ENCODE measurements at regions not wholly inside any gene's neighbourhood (a gene's known extent, or its start where the extent isn't known, plus 50 kb on each side); places are given as distances from the start of the nearest gene placed in this dataset.

- Histone ChIP-seq H3K4me2 (ENCODE audit: low read length) (no peak overlapping the region), H2AFZ (ENCODE audit: low read length) (no peak overlapping the region), H3K27ac (ENCODE audit: low read depth, low read length, poor library complexity, severe bottlenecking) (no peak overlapping the region), H3K79me2 (ENCODE audit: insufficient read depth, low read depth, low read length) (no peaks in the 10 kb centered on the region), H3K36me3 (ENCODE audit: insufficient read depth, low read length) (no peaks in the 10 kb centered on the region), H3K4me1 (ENCODE audit: insufficient read depth, low read length, poor library complexity, severe bottlenecking) (no peaks in the 10 kb centered on the region), H4K20me1 (ENCODE audit: insufficient read depth, low read length) (no peaks in the 10 kb centered on the region), H3K9me2 (ENCODE audit: insufficient read depth, low read length) (no peaks in the 10 kb centered on the region), H3K4me3 (ENCODE audit: low read depth, low read length, poor library complexity, severe bottlenecking) (no peak overlapping the region), H3K9me3 (ENCODE audit: low read length) (no peaks in the 10 kb centered on the region)
- DNase-seq (ENCODE audit: low spot score), result no peak
- TF ChIP-seq, protein P1, sequence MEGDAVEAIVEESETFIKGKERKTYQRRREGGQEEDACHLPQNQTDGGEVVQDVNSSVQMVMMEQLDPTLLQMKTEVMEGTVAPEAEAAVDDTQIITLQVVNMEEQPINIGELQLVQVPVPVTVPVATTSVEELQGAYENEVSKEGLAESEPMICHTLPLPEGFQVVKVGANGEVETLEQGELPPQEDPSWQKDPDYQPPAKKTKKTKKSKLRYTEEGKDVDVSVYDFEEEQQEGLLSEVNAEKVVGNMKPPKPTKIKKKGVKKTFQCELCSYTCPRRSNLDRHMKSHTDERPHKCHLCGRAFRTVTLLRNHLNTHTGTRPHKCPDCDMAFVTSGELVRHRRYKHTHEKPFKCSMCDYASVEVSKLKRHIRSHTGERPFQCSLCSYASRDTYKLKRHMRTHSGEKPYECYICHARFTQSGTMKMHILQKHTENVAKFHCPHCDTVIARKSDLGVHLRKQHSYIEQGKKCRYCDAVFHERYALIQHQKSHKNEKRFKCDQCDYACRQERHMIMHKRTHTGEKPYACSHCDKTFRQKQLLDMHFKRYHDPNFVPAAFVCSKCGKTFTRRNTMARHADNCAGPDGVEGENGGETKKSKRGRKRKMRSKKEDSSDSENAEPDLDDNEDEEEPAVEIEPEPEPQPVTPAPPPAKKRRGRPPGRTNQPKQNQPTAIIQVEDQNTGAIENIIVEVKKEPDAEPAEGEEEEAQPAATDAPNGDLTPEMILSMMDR (conservative IDR thresholded peaks at IDR 0.05; ENCODE audit: low read length), result no peak
- TF ChIP-seq EZH2phosphoT487 (IDR thresholded peaks at IDR 0.05; ENCODE audit: borderline replicate concordance, low read depth, low read length), result no peak
- CTCF ChIA-PET (ENCODE audit: unreplicated experiment), result no interaction called here
- BruUV-seq (replicated peaks), result no TSS peak
- POLR2A ChIA-PET, result no interaction called here
- intact Hi-C loops (cut with micrococcal nuclease; ENCODE audit: unreplicated experiment), result no loop called here
These were observed 130.0 kb upstream of the TJP1 start for GRCh38 chr15:29952225-29952624.

GRCh38 chr15:29945943-29946596, 123.8 kb upstream of the TJP1 start:
- H3K9me3 ChIP-seq (ENCODE audit: low read length), result no peaks in the 10 kb centered on the region
- TF ChIP-seq, protein P1 (conservative IDR thresholded peaks at IDR 0.05; ENCODE audit: low read length), result no peak
- no peak for TF ChIP-seq EZH2phosphoT487 (IDR thresholded peaks at IDR 0.05; ENCODE audit: borderline replicate concordance, low read depth, low read length)
- POLR2A ChIA-PET, result no interaction called here
- no peaks in the 10 kb centered on the region for H3K79me2 ChIP-seq (ENCODE audit: insufficient read depth, low read depth, low read length)
- no TSS peak for BruUV-seq (replicated peaks)
- H3K9me2 ChIP-seq (ENCODE audit: insufficient read depth, low read length), result no peaks in the 10 kb centered on the region
- no peak overlapping the region for H3K4me3 ChIP-seq (ENCODE audit: low read depth, low read length, poor library complexity, severe bottlenecking)
- no peaks in the 10 kb centered on the region for H3K36me3 ChIP-seq (ENCODE audit: insufficient read depth, low read length)
- no peak overlapping the region for H3K27ac ChIP-seq (ENCODE audit: low read depth, low read length, poor library complexity, severe bottlenecking)
- CTCF ChIA-PET (ENCODE audit: unreplicated experiment), result no interaction called here
- no peak for DNase-seq (ENCODE audit: low spot score)
- no peaks in the 10 kb centered on the region for H4K20me1 ChIP-seq (ENCODE audit: insufficient read depth, low read length)
- intact Hi-C loops (cut with micrococcal nuclease; ENCODE audit: unreplicated experiment), result no loop called here
- H3K4me2 ChIP-seq (ENCODE audit: low read length), result no peak overlapping the region
- H2AFZ ChIP-seq (ENCODE audit: low read length), result no peak overlapping the region
- H3K4me1 ChIP-seq (ENCODE audit: insufficient read depth, low read length, poor library complexity, severe bottlenecking), result no peaks in the 10 kb centered on the region

- intact Hi-C loops (cut with micrococcal nuclease; ENCODE audit: unreplicated experiment), result no loop called here
- no peaks in the 10 kb centered on the region for H3K79me2 ChIP-seq (ENCODE audit: insufficient read depth, low read depth, low read length)
- no peaks in the 10 kb centered on the region for H3K9me3 ChIP-seq (ENCODE audit: low read length)
- H3K4me2 ChIP-seq (ENCODE audit: low read length), result no peak overlapping the region
- no peak for DNase-seq (ENCODE audit: low spot score)
- H2AFZ ChIP-seq (ENCODE audit: low read length), result no peak overlapping the region
- no peaks in the 10 kb centered on the region for H3K4me1 ChIP-seq (ENCODE audit: insufficient read depth, low read length, poor library complexity, severe bottlenecking)
- no peaks in the 10 kb centered on the region for H3K9me2 ChIP-seq (ENCODE audit: insufficient read depth, low read length)
- H3K36me3 ChIP-seq (ENCODE audit: insufficient read depth, low read length), result no peaks in the 10 kb centered on the region
- BruUV-seq (replicated peaks), result no TSS peak
- ChIA-PET POLR2A (no interaction called here), CTCF (ENCODE audit: unreplicated experiment) (no interaction called here)
- no peaks in the 10 kb centered on the region for H4K20me1 ChIP-seq (ENCODE audit: insufficient read depth, low read length)
- TF ChIP-seq EZH2phosphoT487 (IDR thresholded peaks at IDR 0.05; ENCODE audit: borderline replicate concordance, low read depth, low read length), result no peak
- TF ChIP-seq, protein P1 (conservative IDR thresholded peaks at IDR 0.05; ENCODE audit: low read length), result no peak
- no peak overlapping the region for H3K4me3 ChIP-seq (ENCODE audit: low read depth, low read length, poor library complexity, severe bottlenecking)
- H3K27ac ChIP-seq (ENCODE audit: low read depth, low read length, poor library complexity, severe bottlenecking), result no peak overlapping the region
These were observed 122.7 kb upstream of the TJP1 start for GRCh38 chr15:29944925-29945324.
